NCI-H2171 (cell line): ENCODE measurements at regions not wholly inside any gene's neighbourhood (a gene's known extent, or its start where the extent isn't known, plus 50 kb on each side); places are given as distances from the start of the nearest gene placed in this dataset.
A peak's percentile ranks its signal among the peaks of the same experiment; 100 is the strongest.

ENCODE experiments used
- DNase-seq: peaks from one replicate; lab custom pipeline; 2025; lab: John Stamatoyannopoulos, UW

DNA sequence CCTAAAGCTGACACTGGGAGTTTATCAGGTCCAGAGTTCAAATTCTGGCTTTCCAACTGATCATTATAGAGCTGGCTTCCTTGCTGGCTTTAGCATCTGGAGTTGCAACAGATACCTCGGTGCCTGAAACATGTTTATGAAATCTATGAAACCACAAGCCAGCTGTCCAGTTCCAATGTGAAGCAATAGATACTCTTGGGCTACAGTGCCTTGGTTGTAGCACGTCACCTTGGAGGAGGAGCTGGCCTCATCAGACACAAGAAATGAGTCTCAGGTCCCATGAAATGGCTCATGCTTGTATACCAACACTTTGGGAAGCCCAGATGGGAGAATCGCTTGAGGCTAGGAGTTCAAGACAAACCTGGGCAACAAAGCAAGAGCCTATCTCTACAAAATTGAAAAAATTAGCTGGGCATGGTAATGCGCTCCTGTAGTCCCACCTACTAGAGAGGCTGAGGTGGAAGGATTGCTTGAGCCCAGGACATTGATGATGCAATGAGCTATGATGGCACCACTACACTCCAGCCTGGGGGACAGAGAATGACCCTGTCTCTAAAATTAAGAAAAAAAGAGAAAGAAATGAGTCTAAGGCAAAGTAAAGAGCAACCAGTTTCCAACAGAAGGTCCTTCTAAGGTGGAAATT is 132.5 kb upstream of the ZNF648 start:
- DNase-seq, result no peak

DNA sequence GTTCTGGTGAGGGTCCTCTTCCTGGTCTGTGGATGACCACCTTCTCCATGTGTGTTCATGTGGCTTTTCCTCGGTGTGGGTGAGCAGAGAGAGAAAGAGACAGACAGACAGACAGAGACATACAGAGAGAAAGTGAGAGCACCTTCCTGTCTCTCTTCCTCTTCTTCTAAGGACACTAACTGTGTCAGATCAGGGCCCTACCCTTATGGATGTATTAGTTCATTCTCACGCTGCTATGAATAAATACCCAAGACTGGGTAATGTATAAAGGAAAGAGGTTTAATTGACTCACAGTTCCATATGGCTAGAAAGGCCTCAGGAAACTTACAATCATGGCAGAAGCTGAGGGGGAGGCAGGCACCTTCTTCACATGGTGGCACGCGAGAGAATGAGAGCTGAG is 131.5 kb upstream of the ZNF648 start:
- DNase-seq, result no peak

DNA sequence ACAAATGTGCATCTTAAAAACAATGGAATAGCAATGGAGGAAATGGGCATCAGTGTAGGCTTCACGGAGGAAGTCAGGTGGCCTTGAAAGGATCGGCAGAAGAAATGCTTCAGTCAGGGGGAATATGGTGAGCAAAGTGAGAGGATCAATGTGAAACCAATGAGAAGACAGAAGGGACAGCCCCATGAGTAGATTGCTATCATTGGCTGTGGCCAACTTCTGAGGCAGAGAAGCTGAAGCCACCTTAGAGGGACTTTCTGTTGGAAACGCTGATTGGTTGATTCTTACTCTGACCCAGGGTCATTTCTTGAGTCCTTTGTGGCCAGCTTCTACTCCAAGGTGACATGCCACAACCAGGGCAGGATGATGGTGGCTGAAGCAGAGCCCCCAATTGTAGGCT is 130.7 kb upstream of the ZNF648 start:
- no peak for DNase-seq

DNA sequence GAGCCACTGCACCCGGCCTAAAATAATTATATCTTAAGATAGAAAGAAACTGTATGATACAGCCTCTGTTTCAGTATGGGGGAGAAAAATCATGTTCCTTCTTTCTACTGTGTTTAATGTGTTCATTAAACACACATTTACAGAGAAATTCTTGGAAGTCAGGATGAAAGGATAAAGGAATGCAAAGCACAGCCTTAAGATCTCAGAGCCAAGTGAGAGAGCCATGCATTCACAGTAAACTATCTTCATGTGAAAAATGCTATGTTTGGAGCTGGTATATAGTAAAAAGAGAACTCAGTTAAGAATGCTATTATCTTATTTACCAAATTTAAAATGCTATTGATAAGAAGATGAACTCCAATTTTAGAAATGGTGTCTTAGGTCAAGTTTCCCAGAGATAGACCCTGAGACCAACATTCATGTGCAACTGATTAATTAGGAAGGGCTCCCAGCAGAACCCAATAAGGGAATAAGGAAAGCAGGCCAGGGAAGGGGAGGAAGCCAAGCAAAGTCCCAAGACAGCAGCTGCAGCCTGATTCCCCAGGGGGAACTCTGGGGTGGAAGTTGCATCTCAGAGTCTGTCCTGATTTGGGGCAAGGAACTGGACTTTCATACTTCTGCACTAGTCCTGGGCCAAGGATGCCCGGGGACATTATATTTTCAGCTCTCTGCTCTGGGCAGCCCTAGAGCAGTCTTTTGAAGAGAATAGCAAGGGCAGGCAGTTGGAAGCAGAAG is 130.0 kb upstream of the ZNF648 start:
- no peak for DNase-seq

DNA sequence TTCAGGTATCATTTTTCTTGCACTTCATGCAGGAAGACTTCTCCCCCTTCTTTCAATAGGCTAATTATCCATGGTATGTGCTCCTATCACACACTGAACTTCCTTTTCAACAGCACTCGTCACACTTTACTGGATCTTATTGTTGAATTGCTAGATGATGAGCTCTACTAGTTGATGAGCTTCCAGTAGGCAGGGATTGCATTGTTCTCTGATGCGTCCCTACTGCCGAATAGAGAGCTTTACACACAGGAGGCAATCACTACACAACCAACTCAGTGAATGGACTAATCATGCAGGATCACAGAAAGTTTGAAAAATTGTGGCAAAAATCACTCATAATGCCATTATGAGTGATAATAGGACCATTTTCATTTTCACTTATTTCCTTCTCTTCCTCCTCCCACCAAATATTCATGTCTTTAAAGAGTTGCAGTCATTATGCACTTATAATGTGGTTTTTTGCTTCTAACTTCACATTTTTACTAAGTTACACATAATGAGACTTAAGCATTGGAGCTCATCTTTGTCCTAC is 128.1 kb upstream of the ZNF648 start:
- DNase-seq, result no peak

DNA sequence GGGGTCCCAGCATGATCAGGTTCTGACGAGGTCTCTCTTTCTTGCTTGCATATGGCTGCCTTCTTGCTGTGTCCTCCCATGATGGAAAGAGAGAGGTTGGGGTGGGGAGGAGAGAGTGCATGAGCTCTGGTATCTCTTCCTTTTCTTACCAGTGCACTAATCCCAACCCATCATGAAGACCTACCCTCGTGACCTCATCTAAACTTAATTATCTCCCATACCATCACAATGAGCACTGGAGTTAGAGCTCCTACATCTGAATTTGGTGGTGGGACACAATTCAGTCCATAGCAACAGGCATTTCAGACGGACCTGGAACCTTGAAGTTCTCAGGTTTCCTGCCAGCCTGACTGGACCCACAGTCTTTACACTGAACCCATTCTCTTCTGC is 125.2 kb upstream of the ZNF648 start:
- no peak for DNase-seq

DNA sequence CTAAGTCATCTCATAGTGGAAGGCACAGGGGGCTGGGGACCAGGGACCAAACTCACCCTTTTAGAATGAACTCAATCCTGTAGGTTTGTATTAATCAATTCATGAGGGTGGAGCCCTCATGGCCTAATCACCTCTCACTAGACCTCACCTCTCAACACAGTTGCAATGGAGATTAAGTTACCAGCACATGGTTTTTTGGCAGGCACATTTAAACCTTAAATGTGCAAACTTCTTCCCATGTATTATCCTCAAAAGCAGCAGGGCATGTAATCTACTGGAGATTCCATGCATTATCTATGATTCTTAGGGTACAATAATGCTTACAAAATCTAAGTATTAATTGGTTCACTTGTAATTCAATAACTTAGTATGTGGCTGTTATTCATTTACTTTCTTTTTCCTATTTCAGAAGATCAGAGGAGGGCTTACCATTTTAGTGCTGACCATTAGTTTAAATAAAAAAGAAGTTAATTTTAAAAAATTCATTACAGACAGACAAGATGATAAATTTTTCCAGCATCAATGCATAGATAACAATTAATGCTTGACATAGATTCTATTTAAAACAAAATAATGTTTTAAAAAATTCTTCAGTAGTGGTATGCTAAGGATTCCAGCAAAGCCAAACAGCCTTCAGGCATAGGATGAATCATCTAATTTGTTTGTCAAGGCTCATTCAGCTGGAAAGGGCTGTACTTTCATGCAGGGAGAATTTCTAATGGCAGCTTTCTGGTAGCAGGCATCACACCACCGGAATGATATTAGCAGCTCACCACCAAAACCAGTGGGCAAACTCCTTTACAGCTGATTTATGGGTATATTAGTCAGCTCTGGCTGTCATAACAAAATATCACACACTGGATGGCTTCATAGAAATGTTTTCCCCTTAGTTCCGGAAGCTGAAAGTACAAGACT is 124.6 kb upstream of the ZNF648 start:
- DNase-seq, result no peak

DNA sequence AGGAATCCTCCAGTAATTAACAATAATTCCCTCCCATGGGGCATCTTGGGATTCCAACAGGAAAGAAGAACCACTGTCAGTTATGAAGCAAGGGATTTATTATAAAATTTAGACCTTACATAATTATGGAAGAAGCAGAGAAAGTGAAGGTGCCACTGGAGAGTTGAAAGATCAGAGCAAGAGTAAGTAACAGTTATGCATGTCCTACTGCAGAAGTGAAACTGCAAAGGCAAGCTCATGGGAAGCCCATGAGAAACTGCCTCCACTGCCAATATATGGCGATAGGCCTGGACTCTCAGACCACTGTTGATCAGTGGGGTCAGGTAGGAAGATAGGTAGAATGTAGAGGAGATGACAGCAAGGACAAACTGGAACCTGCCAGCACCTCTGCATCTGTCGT is 123.6 kb upstream of the ZNF648 start:
- no peak for DNase-seq

DNA sequence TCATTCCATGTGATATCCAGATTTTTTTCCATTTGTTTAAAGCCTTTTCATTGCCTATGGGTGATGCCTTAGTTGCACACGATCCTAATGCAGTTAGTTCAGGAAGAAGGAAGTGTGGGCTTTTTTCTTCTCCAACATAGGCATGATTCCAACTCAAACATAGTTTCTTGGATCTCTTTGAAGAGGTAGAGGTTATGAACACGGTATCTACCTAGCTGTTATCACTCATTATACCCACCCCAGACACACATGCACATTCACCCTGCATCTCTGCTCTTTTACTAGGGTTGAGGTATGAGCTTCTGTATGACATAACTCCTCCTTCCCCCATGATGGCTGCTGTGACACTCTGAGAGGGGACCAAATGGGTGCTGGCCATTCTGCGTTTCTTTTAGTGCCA is 122.1 kb upstream of the ZNF648 start:
- no peak for DNase-seq

DNA sequence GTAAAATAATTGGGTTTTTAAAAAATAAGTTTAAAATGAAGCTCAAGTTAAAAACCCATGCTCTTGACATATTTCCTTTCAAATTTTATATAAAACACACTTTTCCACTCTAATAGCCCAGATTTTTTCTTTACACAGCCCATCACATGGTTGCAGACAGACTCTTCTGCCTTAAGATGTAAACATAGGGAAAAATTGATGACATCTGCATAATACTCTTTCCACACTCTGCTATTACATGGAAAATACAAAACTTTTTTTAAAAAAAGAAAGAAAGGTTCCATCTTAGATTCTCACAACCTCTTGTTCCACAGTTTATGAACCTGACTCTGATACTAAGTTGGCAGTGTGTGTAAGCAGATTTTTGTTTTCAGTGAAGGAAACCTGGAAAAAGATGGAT is 120.8 kb upstream of the ZNF648 start:
- DNase-seq, result no peak

DNA sequence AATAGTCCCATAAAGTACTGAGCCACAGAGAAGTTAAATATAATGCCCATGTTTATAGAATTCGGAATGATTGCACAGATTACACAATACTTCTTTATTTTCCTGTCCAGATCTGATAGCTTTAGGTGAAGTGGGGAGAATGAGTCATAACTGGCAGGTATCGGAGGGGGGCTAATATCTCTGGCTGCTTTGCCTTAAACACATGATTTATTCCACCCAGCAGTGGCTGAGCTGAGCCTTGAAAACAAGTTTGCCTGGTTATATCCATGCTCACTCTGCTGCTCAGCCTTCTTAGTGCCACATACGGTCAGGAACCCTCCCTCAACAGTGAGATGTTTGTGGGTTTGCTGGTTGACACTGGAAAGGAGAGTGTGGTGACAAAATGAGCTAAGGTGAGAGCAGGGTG is 119.7 kb upstream of the ZNF648 start:
- no peak for DNase-seq

DNA sequence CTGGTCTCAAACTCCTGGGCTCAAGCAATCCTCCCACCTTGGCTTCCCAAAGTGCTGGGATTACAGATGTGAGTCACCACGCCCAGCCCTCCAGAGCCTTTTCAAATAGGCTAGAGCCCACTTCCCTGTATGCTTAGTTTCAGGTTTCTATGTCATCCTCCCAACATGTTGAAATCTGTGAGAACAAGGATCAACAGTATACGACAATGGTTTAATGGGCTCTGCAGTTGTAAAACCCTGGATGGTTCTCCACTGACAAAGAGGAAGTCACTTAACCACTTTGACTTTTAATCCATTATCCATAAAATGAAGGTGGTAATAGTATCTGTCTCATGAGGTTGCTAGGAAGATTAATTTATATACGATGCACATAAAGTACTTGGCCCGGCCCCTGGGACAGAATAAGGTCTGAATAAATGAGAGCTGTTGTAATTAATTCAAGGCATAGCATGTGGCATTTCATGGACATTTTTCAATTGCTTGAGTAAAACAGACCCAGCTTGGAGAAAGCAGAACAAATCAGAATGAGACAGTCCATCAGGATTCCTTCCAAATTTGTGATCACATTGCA is 113.9 kb upstream of the ZNF648 start:
- no peak for DNase-seq

DNA sequence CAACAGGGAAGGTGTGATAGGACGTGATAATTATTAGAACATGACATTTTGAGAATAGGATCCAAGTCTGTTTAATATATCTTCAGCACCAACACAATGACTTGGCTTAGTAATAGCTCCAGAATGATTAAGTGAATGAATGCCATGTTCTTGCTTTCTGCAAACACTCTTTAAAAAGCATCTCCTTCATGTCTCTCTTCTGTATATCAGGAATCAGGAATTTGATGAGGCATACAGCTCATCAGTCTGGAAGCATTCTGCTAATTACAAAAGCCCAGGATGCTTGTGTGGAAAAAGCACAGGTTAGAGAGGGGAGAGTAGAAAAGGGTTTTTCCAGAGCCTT is 113.0 kb upstream of the ZNF648 start:
- DNase-seq, result no peak

DNA sequence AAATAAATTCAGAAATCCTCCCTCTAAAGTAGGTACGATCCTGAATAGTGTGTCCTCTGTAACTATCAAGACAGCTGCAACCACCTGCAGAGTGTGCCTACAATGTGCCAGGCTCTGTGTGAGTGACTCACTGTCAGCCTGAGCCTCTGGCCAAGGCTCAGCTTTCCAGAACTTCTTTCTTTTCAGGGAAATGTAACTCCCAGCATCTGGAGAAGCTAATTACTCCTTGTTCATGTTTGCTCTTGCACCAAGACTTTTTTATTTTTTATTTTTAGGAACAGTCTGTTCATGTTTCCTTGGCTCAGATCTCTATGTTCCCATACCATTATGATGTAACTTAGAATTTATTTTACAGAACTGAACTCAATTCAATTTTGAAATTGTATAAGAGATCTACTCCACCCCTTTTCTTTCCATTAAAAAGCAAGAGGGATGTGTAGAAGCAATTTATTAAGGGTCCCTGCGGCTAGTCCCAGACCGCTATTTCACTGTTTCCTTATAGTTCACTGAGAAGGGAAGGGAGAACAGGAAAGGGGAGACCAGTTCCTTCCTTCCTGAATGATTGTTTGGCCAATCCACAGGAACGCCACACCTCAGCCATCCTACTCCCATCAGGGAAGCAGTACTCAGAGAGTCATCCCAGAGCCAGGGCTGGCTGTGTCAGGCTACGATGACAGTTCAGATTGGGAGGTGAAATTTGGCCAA is 112.4 kb upstream of the ZNF648 start:
- DNase-seq, result peak; percentile 30

DNA sequence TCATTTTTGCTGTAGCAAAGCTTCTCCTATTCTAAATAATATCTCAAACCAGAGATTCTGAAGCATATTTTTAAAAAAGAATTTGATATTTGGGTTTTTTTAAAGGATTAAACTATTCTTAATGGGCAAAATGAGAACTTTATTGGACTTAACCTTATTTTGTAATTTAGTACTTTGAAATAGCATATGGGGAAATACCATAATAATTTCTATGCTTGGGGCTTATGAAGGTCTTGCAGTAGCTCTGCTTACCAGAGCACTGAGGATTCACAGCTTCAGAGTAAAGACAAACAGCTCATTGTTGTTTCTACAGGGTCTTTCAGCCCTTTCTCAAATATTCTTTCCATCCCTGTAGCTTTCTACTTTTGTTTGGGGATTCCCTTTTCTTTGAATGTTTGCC is 111.2 kb upstream of the ZNF648 start:
- no peak for DNase-seq

DNA sequence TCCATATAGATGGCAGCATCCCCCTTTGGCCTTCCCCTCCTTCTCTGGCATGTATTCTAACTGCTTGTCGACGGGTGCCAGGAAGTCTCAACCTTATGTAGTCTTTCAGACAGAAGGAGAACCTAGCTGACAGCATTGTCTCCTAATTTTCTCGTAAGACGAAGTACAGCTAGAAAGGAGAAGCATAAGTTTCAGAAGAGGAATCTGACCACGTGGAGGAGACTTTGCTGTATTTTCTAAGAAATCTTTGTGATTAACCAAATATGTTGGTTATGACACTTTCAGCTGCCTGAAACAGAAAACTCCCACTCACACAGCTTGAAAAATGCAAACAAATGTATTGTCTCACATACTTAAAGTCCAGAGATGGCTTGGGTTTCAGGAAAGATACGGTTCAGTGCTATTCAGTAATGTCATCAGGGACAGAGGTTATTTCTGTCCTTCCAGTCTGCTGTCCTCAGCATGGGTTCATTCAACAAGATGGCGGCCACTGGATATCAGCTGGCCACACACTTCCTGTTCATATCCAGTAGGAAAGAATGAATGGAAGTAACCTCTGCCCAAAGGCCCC is 109.5 kb upstream of the ZNF648 start:
- no peak for DNase-seq

DNA sequence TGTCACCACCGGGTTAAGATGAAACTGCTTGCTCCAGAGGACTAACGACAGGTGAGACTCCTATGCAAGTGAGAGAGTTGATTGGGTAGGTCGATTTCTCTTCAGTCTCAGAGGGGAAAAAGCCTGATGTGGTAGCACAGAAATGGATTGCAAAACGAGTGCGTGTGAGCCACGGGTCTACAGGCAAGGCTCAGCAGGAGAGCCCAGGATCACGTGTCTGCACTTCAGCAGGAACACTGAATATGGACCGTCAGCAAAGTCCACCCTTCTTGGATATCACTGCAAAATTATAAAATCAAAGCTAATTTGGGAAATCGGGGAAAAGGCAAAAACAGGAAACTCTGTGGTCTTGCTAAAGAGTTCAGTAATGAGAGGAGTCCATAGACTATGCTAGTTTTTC is 107.7 kb upstream of the ZNF648 start:
- DNase-seq, result no peak

DNA sequence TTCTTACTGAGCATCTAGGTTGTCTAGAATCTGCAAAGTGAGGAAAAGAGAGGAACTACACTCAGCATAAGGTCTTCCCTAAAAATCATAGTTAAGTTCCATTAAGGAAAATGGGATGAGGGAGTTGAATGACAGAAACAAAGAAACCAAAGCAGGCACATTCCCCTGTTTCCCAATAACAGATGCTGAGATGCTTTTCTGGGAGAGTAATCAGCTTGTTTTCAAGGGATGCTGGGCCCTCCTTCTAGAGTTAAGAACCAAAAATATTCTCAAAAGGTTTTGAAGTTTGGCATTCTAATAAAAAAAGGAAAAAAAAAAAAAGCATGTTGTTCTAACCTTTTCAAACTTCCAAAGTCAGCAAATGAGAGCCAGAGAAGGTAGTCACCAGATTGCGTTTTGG is 105.2 kb upstream of the ZNF648 start:
- DNase-seq, result no peak

DNA sequence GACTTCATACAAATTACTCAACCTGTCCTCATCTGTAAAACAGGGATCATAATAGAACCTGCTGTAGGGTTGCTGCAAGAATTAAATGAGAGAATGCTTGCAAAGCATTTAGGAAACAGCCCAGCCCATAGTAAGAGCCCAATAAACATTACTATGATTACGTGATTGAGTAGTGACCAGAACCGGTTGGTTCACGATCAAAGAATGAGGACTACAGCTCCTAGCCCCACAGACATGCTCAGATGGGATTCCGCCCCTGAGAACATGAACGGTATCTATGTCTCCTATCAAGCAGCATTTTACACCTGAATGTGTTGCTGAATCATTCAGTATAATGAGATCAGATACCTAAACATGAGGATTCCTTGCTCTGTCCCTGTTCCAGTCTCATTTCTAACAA is 104.8 kb upstream of the ZNF648 start:
- no peak for DNase-seq

DNA sequence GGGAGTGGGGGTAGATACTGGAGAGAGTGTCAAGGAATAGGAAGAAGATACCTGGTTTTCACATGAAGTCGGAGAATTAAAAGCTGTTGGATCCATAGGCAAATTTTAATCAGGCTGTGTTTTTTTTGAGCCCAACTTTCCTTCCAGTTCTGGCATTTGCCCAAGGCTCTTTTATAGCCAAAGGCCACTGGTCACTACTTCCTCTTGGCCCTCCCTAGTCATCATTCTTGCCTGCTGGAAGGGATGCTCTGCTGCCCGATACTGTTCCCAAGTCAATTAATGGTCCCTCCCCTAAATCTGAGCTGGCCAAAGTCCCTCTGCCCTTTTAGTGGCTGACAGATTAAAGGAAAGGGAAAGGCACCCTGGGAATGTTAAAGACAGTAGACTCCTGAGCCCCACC is 102.8 kb upstream of the ZNF648 start:
- DNase-seq, result no peak

DNA sequence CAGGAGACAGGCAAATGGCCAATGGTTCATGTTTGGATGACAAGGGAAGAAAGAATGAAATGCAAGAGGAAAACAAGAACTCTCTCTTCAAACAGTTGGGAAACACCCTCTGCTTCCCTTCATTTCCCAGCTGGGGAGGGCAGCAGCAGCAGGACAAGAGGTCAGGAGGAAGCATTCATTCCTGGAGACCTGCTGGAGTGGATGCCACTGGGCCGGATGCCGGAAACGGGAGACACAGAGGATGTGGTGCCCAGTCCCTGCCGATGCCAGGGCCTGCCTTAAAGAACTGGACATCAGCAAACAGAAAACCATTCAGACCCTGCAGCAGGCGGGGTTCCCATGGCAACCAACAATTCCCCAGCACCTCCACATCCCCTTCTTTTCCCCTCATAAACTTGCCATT is 102.3 kb upstream of the ZNF648 start:
- DNase-seq, result no peak

DNA sequence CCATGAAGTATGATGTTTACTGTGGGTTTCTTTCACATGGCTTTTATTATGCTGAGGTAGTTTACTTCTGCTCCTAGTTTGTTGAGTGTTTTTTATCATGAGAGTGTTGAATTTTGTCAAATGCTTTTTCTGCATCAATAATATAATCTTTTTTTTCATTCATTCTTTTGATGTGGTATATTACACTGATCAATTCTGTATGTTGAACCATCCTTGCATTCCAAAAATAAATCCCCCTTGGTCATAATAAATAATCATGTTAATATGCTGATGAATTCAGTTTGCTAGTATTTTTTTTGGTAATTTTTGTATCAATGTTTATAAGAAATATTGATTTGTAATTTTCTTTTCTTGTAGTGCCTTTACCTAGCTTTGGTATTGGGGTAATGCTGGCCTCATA is 97.9 kb upstream of the ZNF648 start:
- DNase-seq, result no peak
